ENCODE measurements at regions not wholly inside any gene's neighbourhood (a gene's known extent, or its start where the extent isn't known, plus 50 kb on each side); places are given as distances from the start of the nearest gene placed in this dataset.

GRCh38 chr3:151552589-151552988, 91.7 kb upstream of the IGSF10 start:
- DNase-seq (ENCODE audit: low spot score) (no peak), ATAC-seq (no peak), FAIRE-seq (no peak)
- Histone ChIP-seq H3K27ac (ENCODE audit: extremely low read length, insufficient read depth, low read length) (no peak overlapping the region), H3K4me3 (replicated peaks in 1 of 3; ENCODE audit: insufficient read depth in 1 of 3, low read depth in 2 of 3, low read length in 3 of 3) (no peak overlapping the region), H2AFZ (ENCODE audit: low read length) (no peak overlapping the region), H3K36me3 (replicated peaks in 1 of 2; ENCODE audit: control insufficient read depth in 1 of 2, insufficient read depth in 2 of 2, low read length in 2 of 2) (no peaks in the 10 kb centered on the region), H3K9me3 (ENCODE audit: low read length) (no peaks in the 10 kb centered on the region), H3K4me2 (ENCODE audit: low read depth, low read length) (no peak overlapping the region), H3K4me1 (ENCODE audit: insufficient read depth, low read length) (no peaks in the 10 kb centered on the region), H3K79me2 (ENCODE audit: insufficient read depth, low read length) (no peaks in the 10 kb centered on the region), H3K9ac (ENCODE audit: insufficient read depth, low read depth, low read length) (no peak overlapping the region), H3K27me3 (ENCODE audit: control insufficient read depth in 1 of 2, insufficient read depth in 2 of 2, low read length in 2 of 2) (peaks cover 0 to 1% of the 10 kb centered on the region in 2 experiments; a peak in 1 of 5 replicates), H4K20me1 (ENCODE audit: insufficient read depth, low read length) (no peaks in the 10 kb centered on the region)
- 25% methylated on average over 2 of the region's 2 CpGs for WGBS (ENCODE audit: low lambda C conversion rate)
- TF ChIP-seq ZNF251 (CRISPR knock-in tag; IDR thresholded peaks at IDR 0.05) = no peak
- no peak for TF ChIP-seq IRF2 (CRISPR knock-in tag; IDR thresholded peaks at IDR 0.05)
- no peak for TF ChIP-seq FOXO1 (CRISPR knock-in tag; IDR thresholded peaks at IDR 0.05)
- TF ChIP-seq ZFY (CRISPR knock-in tag; IDR thresholded peaks at IDR 0.05) = no peak
- no peak for TF ChIP-seq SMYD3 (CRISPR knock-in tag; IDR thresholded peaks at IDR 0.05)
- TF ChIP-seq NFAT5 (CRISPR knock-in tag; IDR thresholded peaks at IDR 0.05) = no peak
- no peak for TF ChIP-seq CSRNP2 (CRISPR knock-in tag; conservative IDR thresholded peaks at IDR 0.05; ENCODE audit: low read depth)
- TF ChIP-seq XRCC5 (optimal IDR thresholded peaks at IDR 0.05; ENCODE audit: low read length) = no peak
- no peak for TF ChIP-seq KDM6A (CRISPR knock-in tag; IDR thresholded peaks at IDR 0.05; ENCODE audit: low read depth)
- no peak for TF ChIP-seq MTF1 (CRISPR knock-in tag; IDR thresholded peaks at IDR 0.05)
- TF ChIP-seq BRCA1 (CRISPR knock-in tag; IDR thresholded peaks at IDR 0.05) = no peak
- TF ChIP-seq ZNF775 (CRISPR knock-in tag; IDR thresholded peaks at IDR 0.05; ENCODE audit: borderline replicate concordance) = no peak
- no TSS peak for BruUV-seq (replicated peaks)
- in situ Hi-C loops (cut with HindIII; ENCODE audit: extremely low pct_ligation_motif_present, low pct_unique_long_range_greater_than_20kb) (no loop called here), intact Hi-C loops (cut with micrococcal nuclease; ENCODE audit: unreplicated experiment) (no loop called here)
- POLR2A ChIA-PET = no interaction called here
- CTCF ChIA-PET (ENCODE audit: low intra/inter-chr PET ratio, low total read pairs) = no interaction called here

Measured in HepG2 (cell line).